GM21723 (cell line): ENCODE measurements at regions not wholly inside any gene's neighbourhood (a gene's known extent, or its start where the extent isn't known, plus 50 kb on each side); places are given as distances from the start of the nearest gene placed in this dataset.

Experiments
- ATAC-seq: cut with Tn5 transposase; IDR thresholded peaks from one replicate; pipeline ENCODE4 v1.9.1; 2021; ENCODE audit warnings: mild to moderate bottlenecking, moderate library complexity; ENCODE audit not compliant: unreplicated experiment

- no peak for ATAC-seq
These were observed 505.7 kb downstream of the ZNF608 start for GRCh38 chr5:124240732-124241131.

GRCh38 chr5:124239572-124239971 lies 506.9 kb downstream of the ZNF608 start:
- no peak for ATAC-seq

GRCh38 chr5:124238350-124238749 lies 508.1 kb downstream of the ZNF608 start:
- no peak for ATAC-seq

GRCh38 chr5:124237206-124237695 lies 509.2 kb downstream of the ZNF608 start:
- no peak for ATAC-seq

GRCh38 chr5:124236361-124237205 lies 509.9 kb downstream of the ZNF608 start:
- ATAC-seq = no peak

GRCh38 chr5:124235576-124235975 lies 510.9 kb downstream of the ZNF608 start:
- ATAC-seq = no peak

GRCh38 chr5:124234770-124235562 lies 511.5 kb downstream of the ZNF608 start:
- no peak for ATAC-seq

GRCh38 chr5:124234022-124234769 lies 512.2 kb downstream of the ZNF608 start:
- no peak for ATAC-seq

GRCh38 chr5:124232515-124232914 lies 513.9 kb downstream of the ZNF608 start:
- no peak for ATAC-seq

- ATAC-seq = no peak
These were observed 514.6 kb downstream of the ZNF608 start for GRCh38 chr5:124231802-124232201.

- no peak for ATAC-seq
These were observed 515.2 kb downstream of the ZNF608 start for GRCh38 chr5:124231230-124231629.

- ATAC-seq = no peak
These were observed 516.0 kb downstream of the ZNF608 start for GRCh38 chr5:124230456-124230855.

GRCh38 chr5:124229352-124229751 lies 517.1 kb downstream of the ZNF608 start:
- ATAC-seq = no peak

GRCh38 chr5:124227914-124228313 lies 518.5 kb downstream of the ZNF608 start:
- no peak for ATAC-seq

GRCh38 chr5:124220418-124220817 lies 526.0 kb downstream of the ZNF608 start:
- no peak for ATAC-seq

- no peak for ATAC-seq
These were observed 533.5 kb downstream of the ZNF608 start for GRCh38 chr5:124212934-124213333.

GRCh38 chr5:124210111-124210910 lies 536.1 kb downstream of the ZNF608 start:
- no peak for ATAC-seq

GRCh38 chr5:124207118-124207517 lies 539.3 kb downstream of the ZNF608 start:
- no peak for ATAC-seq

GRCh38 chr5:124206540-124206939 lies 539.9 kb downstream of the ZNF608 start:
- ATAC-seq = no peak

GRCh38 chr5:124203303-124203702 lies 543.1 kb downstream of the ZNF608 start:
- no peak for ATAC-seq
